MM.1S (cell line): ENCODE measurements at regions not wholly inside any gene's neighbourhood (a gene's known extent, or its start where the extent isn't known, plus 50 kb on each side); places are given as distances from the start of the nearest gene placed in this dataset.

Source experiments
- DNase-seq: peaks from one replicate; pipeline ENCODE4 v3.0.0-alpha.2; 2015
- H2AFZ ChIP-seq: fragments of 300-600 bp; sonication (generic); 2 replicates; pipeline ENCODE4 v1.6.0; 2016; ENCODE audit warnings: antibody characterized with exemption, low read length
- H3F3A ChIP-seq: fragments of 300-600 bp; sonication (generic); 2 replicates; pipeline ENCODE4 v1.6.1; 2016; ENCODE audit warnings: mild to moderate bottlenecking, antibody characterized with exemption, low read length, moderate library complexity, mixed read lengths; ENCODE audit not compliant: insufficient read depth
- H3K27ac ChIP-seq: fragments of 300-600 bp; sonication (generic); 2 replicates; pipeline ENCODE4 v1.5.1; 2016; ENCODE audit warnings: mild to moderate bottlenecking, low read length
- H3K27me3 ChIP-seq: fragments of 300-600 bp; sonication (generic); replicated peaks from 2 replicates; pipeline ENCODE4 v1.6.0; 2016; ENCODE audit warnings: low read length; ENCODE audit not compliant: insufficient read depth
- H3K36me3 ChIP-seq: fragments of 300-600 bp; sonication (generic); replicated peaks from 2 replicates; pipeline ENCODE4 v1.6.1; 2016; ENCODE audit warnings: mild to moderate bottlenecking, low read length, mixed read lengths; ENCODE audit not compliant: insufficient read depth
- H3K4me1 ChIP-seq: fragments of 300-600 bp; sonication (generic); 2 replicates; pipeline ENCODE4 v1.6.1; 2016; ENCODE audit warnings: low read length, mixed read lengths
- H3K4me2 ChIP-seq: fragments of 300-600 bp; sonication (generic); 2 replicates; pipeline ENCODE4 v1.6.0; 2016; ENCODE audit warnings: low read depth, low read length
- H3K4me3 ChIP-seq: fragments of 300-600 bp; sonication (generic); 2 replicates; pipeline ENCODE4 v1.5.1; 2016; ENCODE audit warnings: low read length, mixed read lengths
- H3K79me2 ChIP-seq: fragments of 300-600 bp; sonication (generic); 2 replicates; pipeline ENCODE4 v1.6.1; 2016; ENCODE audit warnings: mixed run types, low read length, mixed read lengths
- H3K9ac ChIP-seq: fragments of 300-600 bp; sonication (generic); 2 replicates; pipeline ENCODE4 v1.6.1; 2016; ENCODE audit warnings: low read length, mixed read lengths
- H3K9me2 ChIP-seq: fragments of 300-600 bp; sonication (generic); replicated peaks from 2 replicates; pipeline ENCODE4 v1.6.1; 2016; ENCODE audit warnings: mild to moderate bottlenecking, low read length, mixed read lengths; ENCODE audit not compliant: insufficient read depth
- H3K9me3 ChIP-seq: fragments of 300-600 bp; sonication (generic); replicated peaks from 2 replicates; pipeline ENCODE4 v1.6.1; 2016; ENCODE audit warnings: mild to moderate bottlenecking, low read length, mixed read lengths; ENCODE audit not compliant: insufficient read depth
- H4K20me1 ChIP-seq: fragments of 300-600 bp; sonication (generic); 2 replicates; pipeline ENCODE4 v1.6.1; 2016; ENCODE audit warnings: mild to moderate bottlenecking, low read length, moderate library complexity, mixed read lengths; ENCODE audit not compliant: insufficient read depth
- EZH2 ChIP-seq: fragments of 300-600 bp; sonication (generic); optimal IDR thresholded peaks from 2 replicates; pipeline ENCODE3; 2017; ENCODE audit warnings: low read depth, mild to moderate bottlenecking, antibody characterized with exemption, low read length, mixed read lengths
- EZH2phosphoT487 ChIP-seq: fragments of 300-600 bp; sonication (generic); IDR thresholded peaks from 2 replicates; pipeline ENCODE4 v1.6.1; 2018; ENCODE audit warnings: antibody characterized with exemption, low read length
- TF ChIP-seq, protein P1 (sequence below): fragments of 300-600 bp; sonication (generic); IDR thresholded peaks from 2 replicates; pipeline ENCODE4 v1.5.1; 2016; ENCODE audit warnings: antibody characterized with exemption, low read length, mixed read lengths

DNA sequence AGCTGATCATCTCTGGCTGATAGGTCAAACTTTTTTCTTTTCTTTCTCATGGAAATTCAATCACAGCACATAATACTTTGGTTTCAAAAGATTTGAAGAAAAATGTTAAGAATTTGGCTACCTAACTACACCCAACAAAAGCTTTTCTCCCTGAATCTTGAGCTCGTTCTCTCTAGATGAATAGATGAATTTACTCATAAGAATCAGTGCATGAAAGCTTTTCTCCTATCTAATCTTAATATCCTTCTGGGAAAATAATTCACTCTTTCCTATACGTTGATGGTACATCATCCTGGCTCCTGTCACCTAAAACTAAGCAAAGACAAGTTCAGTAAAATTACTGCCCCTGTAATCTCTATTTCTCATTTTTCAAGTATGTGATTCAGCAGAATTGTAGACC, 1479.1 kb downstream of the DPP10 start:
- TF ChIP-seq EZH2 (no peak), EZH2phosphoT487 (no peak)
- TF ChIP-seq, protein P1, sequence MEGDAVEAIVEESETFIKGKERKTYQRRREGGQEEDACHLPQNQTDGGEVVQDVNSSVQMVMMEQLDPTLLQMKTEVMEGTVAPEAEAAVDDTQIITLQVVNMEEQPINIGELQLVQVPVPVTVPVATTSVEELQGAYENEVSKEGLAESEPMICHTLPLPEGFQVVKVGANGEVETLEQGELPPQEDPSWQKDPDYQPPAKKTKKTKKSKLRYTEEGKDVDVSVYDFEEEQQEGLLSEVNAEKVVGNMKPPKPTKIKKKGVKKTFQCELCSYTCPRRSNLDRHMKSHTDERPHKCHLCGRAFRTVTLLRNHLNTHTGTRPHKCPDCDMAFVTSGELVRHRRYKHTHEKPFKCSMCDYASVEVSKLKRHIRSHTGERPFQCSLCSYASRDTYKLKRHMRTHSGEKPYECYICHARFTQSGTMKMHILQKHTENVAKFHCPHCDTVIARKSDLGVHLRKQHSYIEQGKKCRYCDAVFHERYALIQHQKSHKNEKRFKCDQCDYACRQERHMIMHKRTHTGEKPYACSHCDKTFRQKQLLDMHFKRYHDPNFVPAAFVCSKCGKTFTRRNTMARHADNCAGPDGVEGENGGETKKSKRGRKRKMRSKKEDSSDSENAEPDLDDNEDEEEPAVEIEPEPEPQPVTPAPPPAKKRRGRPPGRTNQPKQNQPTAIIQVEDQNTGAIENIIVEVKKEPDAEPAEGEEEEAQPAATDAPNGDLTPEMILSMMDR, result no peak
- Histone ChIP-seq H3K36me3 (no peaks in the 10 kb centered on the region), H3K27ac (no peak overlapping the region)

DNA sequence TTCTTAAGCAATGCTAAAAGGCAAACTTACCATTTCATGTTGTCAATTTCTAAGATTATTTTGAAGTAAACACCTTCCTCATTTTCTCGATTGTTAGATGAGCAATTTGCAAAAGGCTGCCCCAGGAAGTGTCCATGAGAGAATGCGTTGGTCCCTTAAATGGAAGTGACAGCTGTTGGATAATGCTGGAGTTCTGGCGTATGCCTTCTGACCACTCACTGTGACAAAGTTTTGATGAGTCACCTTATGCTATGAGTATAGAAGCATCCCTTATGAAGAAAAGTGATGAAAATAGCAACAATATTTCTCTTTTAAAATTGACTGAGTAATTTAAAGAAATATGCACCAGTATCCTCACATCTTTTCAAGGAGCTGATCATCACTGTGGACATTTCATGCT, 1497.5 kb downstream of the DPP10 start:
- Histone ChIP-seq H3K4me3 (no peak overlapping the region), H3K36me3 (no peaks in the 10 kb centered on the region), H3F3A (no peaks in the 10 kb centered on the region), H3K9me2 (no peaks in the 10 kb centered on the region), H3K79me2 (no peaks in the 10 kb centered on the region), H3K4me1 (no peaks in the 10 kb centered on the region), H3K9ac (no peak overlapping the region), H3K27ac (no peak overlapping the region), H3K9me3 (no peaks in the 10 kb centered on the region), H4K20me1 (no peaks in the 10 kb centered on the region), H2AFZ (no peak overlapping the region), H3K27me3 (no peaks in the 10 kb centered on the region), H3K4me2 (no peak overlapping the region)
- DNase-seq, result no peak
- TF ChIP-seq EZH2phosphoT487, result no peak
- TF ChIP-seq, protein P1, result no peak
- no peak for TF ChIP-seq EZH2

More for the DNA sequence above, 1479.1 kb downstream of the DPP10 start:
- H3K27me3 ChIP-seq, result no peaks in the 10 kb centered on the region
- no peaks in the 10 kb centered on the region for H3F3A ChIP-seq
- H4K20me1 ChIP-seq, result no peaks in the 10 kb centered on the region
- H3K79me2 ChIP-seq, result no peaks in the 10 kb centered on the region
- no peak overlapping the region for H3K4me3 ChIP-seq
- no peaks in the 10 kb centered on the region for H3K4me1 ChIP-seq
- H3K9ac ChIP-seq, result no peak overlapping the region
- H3K9me2 ChIP-seq, result no peaks in the 10 kb centered on the region
- no peaks in the 10 kb centered on the region for H3K9me3 ChIP-seq
- H2AFZ ChIP-seq, result no peak overlapping the region
- H3K4me2 ChIP-seq, result no peak overlapping the region
- DNase-seq, result no peak

DNA sequence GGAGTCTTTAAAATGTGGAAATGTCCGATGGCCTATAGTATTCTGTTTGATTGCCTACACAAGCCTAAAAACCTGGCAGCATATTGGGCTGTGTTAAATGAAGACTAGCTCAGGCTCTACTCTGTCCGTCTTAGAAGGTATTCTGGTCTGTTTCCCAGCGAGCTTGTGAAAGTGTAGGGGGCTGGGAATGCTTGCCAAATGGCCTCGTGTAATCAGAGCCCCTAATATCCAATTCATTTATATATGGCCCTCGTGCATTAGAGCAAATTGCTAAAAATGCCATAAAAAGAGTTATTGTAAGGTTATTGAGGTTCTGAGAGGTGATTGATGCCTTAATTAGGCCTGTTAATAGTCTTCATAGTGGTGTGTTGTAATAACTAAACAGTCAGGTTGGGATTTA, 1500.4 kb downstream of the DPP10 start:
- H4K20me1 ChIP-seq, result no peaks in the 10 kb centered on the region
- H3K9me2 ChIP-seq, result no peaks in the 10 kb centered on the region
- no peak for DNase-seq
- no peaks in the 10 kb centered on the region for H3K9me3 ChIP-seq
- no peaks in the 10 kb centered on the region for H3K4me1 ChIP-seq
- H3K4me3 ChIP-seq, result no peak overlapping the region
- no peaks in the 10 kb centered on the region for H3F3A ChIP-seq
- H2AFZ ChIP-seq, result no peak overlapping the region
- H3K27ac ChIP-seq, result no peak overlapping the region
- no peaks in the 10 kb centered on the region for H3K79me2 ChIP-seq
- H3K4me2 ChIP-seq, result no peak overlapping the region
- H3K9ac ChIP-seq, result no peak overlapping the region
- H3K36me3 ChIP-seq, result no peaks in the 10 kb centered on the region
- no peak for TF ChIP-seq EZH2
- no peak for TF ChIP-seq EZH2phosphoT487
- TF ChIP-seq, protein P1, result no peak
- H3K27me3 ChIP-seq, result no peaks in the 10 kb centered on the region
